Suprapubic skin (tissue), 4 donors: ENCODE measurements at regions not wholly inside any gene's neighbourhood (a gene's known extent, or its start where the extent isn't known, plus 50 kb on each side); places are given as distances from the start of the nearest gene placed in this dataset.

ENCODE experiments used
- DNase-seq, 2 donors: peaks; one replicate each; pipeline ENCODE4 v3.0.0-alpha.2; 2019; ENCODE audit warnings: low spot score in 2 of 2
- H3K27ac ChIP-seq: fragments of 200-600 bp; sonication (generic); one replicate; pipeline ENCODE4 v1.5.1; 2019
- H3K27me3 ChIP-seq: fragments of 200-600 bp; sonication (generic); one replicate; pipeline ENCODE4 v1.5.1; 2019
- H3K36me3 ChIP-seq: fragments of 200-600 bp; sonication (generic); one replicate; pipeline ENCODE4 v1.5.1; 2019
- H3K4me1 ChIP-seq: fragments of 200-600 bp; sonication (generic); one replicate; pipeline ENCODE4 v1.5.1; 2019
- H3K4me3 ChIP-seq: fragments of 200-600 bp; sonication (generic); one replicate; pipeline ENCODE4 v1.5.1; 2019; ENCODE audit warnings: mild to moderate bottlenecking
- H3K9me3 ChIP-seq: fragments of 200-600 bp; sonication (generic); one replicate; pipeline ENCODE4 v1.5.1; 2019
- EP300 ChIP-seq: sonication (generic); formaldehyde crosslinking; IDR thresholded peaks from one replicate; pipeline ENCODE4 v1.6.1; 2017; ENCODE audit warnings: antibody characterized with exemption
- POLR2A ChIP-seq, 2 donors: fragments of 450-650 bp; IDR thresholded peaks; one replicate each; pipeline ENCODE4 v1.6.1; 2017; ENCODE audit warnings: antibody characterized with exemption in 2 of 2, mild to moderate bottlenecking in 2 of 2, moderate library complexity in 2 of 2
- POLR2AphosphoS5 ChIP-seq, 3 donors: sonication (generic); formaldehyde crosslinking; IDR thresholded peaks; one replicate each; pipeline ENCODE4 v1.6.1; 2017; ENCODE audit warnings: antibody characterized with exemption in 3 of 3
- WGBS: methylation state at CpG from one replicate; pipeline ENCODE4 v1.1.5; 2018; 5-methylcytosine and 5-hydroxymethylcytosine counted together
- TF ChIP-seq, protein P1 (sequence below), 2 donors: fragments of 200-600 bp in 1 of 2; fragments of 450-650 bp in 1 of 2; sonication (generic) in 1 of 2; IDR thresholded peaks; one replicate each; pipeline ENCODE4 v1.5.1; 2016 to 2019; ENCODE audit warnings: antibody characterized with exemption in 2 of 2, mild to moderate bottlenecking in 1 of 2, moderate library complexity in 1 of 2

DNA sequence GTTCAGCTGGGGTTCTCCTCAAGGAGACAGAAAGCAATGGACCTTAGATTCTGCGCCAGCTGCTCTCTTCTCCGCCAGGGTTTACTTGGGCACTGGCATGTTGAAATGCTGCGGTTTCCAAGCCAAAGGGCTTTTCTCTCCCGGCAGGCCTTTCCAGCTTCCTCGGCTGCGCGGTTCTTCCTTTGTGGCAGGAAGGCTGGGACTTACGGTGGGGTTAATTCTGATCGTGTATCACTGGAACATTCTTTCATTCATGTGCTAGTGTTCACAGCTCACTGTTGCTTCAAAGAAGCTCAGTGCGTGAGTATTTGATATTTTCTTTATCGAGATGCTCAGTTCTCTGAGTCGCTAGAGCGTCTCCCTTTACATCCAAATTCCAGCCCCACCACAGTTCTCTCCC lies 723.2 kb downstream of the UQCRFS1 start:
- no peak overlapping the region for H3K4me3 ChIP-seq
- DNase-seq = no peak
- H3K27me3 ChIP-seq = no peaks in the 10 kb centered on the region
- no peak for TF ChIP-seq POLR2A (IDR thresholded peaks at IDR 0.05)
- no peak for TF ChIP-seq EP300
- no peak for TF ChIP-seq POLR2AphosphoS5 (IDR thresholded peaks at IDR 0.05)
- TF ChIP-seq, protein P1, sequence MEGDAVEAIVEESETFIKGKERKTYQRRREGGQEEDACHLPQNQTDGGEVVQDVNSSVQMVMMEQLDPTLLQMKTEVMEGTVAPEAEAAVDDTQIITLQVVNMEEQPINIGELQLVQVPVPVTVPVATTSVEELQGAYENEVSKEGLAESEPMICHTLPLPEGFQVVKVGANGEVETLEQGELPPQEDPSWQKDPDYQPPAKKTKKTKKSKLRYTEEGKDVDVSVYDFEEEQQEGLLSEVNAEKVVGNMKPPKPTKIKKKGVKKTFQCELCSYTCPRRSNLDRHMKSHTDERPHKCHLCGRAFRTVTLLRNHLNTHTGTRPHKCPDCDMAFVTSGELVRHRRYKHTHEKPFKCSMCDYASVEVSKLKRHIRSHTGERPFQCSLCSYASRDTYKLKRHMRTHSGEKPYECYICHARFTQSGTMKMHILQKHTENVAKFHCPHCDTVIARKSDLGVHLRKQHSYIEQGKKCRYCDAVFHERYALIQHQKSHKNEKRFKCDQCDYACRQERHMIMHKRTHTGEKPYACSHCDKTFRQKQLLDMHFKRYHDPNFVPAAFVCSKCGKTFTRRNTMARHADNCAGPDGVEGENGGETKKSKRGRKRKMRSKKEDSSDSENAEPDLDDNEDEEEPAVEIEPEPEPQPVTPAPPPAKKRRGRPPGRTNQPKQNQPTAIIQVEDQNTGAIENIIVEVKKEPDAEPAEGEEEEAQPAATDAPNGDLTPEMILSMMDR (IDR thresholded peaks at IDR 0.05) = no peak
- no peaks in the 10 kb centered on the region for H3K36me3 ChIP-seq
- 62% methylated on average over 13 of the region's 13 CpGs for WGBS
- H3K4me1 ChIP-seq = no peaks in the 10 kb centered on the region
- H3K27ac ChIP-seq = no peak overlapping the region
- H3K9me3 ChIP-seq = no peaks in the 10 kb centered on the region

DNA sequence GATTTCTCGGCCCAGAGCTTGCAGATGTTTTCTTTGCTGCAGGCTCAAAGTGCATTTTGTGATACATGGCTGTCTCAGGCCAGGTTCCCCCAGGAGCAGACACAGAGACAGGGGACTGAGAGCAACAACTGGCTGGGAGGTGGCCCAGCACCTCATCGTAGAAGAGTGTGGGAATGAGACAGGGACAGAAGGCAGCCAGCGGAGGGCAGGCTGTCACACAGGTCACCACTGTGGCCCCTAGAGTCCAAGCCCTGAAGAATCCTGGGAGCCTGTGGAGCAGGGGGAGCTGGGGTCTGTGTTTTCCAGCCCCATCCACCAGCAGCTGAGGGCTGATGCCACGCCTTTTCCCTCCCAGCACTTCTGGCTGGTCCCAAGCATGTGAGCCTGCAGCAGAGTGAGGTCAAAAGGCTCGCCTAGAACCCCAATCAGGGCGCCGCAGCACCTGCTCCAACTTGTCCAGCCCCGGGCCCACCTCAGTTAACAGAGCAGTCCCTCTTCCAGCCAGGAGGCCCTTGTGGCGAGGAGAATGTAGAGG lies 723.8 kb downstream of the UQCRFS1 start:
- no peak overlapping the region for H3K4me3 ChIP-seq
- TF ChIP-seq POLR2AphosphoS5 (IDR thresholded peaks at IDR 0.05) = no peak
- no peak for TF ChIP-seq POLR2A (IDR thresholded peaks at IDR 0.05)
- no peak for TF ChIP-seq EP300
- TF ChIP-seq, protein P1 (IDR thresholded peaks at IDR 0.05) = no peak
- 91% methylated on average over 3 of the region's 9 CpGs for WGBS
- no peaks in the 10 kb centered on the region for H3K4me1 ChIP-seq
- DNase-seq = no peak
- no peaks in the 10 kb centered on the region for H3K36me3 ChIP-seq
- no peaks in the 10 kb centered on the region for H3K9me3 ChIP-seq
- H3K27me3 ChIP-seq = no peaks in the 10 kb centered on the region
- no peak overlapping the region for H3K27ac ChIP-seq

DNA sequence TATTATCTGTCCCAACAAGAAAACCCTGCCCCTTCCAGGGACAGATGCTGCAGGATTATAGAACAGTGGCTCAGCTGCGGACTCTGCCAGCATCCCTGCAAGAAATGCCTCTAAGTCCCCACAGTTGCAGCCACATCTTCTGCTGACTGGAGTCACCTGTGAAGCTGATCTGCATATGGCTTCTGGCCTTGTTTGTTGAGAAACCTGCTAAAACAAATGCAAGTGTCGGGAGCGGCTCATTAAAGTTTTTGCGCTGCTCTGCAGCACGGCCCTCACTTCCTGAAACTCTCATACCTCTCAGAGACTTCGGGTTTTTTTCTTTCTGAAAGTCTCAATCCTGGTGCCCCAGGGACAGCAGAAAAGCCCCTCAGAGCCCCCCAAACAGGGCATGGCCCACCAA lies 725.0 kb downstream of the UQCRFS1 start:
- DNase-seq = no peak
- no peaks in the 10 kb centered on the region for H3K9me3 ChIP-seq
- no peaks in the 10 kb centered on the region for H3K27me3 ChIP-seq
- H3K4me3 ChIP-seq = no peak overlapping the region
- 54% methylated on average over 6 of the region's 6 CpGs for WGBS
- TF ChIP-seq EP300 (no peak), POLR2A (IDR thresholded peaks at IDR 0.05) (no peak), POLR2AphosphoS5 (IDR thresholded peaks at IDR 0.05) (no peak)
- TF ChIP-seq, protein P1 (IDR thresholded peaks at IDR 0.05) = no peak
- no peaks in the 10 kb centered on the region for H3K4me1 ChIP-seq
- H3K27ac ChIP-seq = no peak overlapping the region
- H3K36me3 ChIP-seq = no peaks in the 10 kb centered on the region

DNA sequence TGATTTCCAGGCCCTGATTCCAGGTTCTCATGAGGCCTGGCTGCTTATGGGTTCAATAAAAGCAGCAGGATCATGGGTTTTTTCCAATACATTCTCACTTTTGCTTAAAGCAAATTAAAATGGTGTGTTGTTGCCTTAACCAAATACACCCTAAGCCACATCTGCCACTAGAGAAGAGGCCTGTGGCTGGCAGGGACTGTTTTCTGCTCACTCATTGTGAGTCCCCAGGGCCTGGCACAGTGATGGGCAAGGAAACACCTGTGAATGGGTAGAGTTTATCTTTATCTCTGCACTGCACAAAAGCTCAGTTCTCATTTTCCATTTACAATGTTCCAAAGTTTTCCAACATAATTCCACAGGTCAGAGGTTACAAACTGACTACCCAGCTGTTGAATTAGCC lies 726.0 kb downstream of the UQCRFS1 start:
- Histone ChIP-seq H3K27ac (no peak overlapping the region), H3K4me1 (no peaks in the 10 kb centered on the region), H3K36me3 (no peaks in the 10 kb centered on the region), H3K4me3 (no peak overlapping the region), H3K9me3 (no peaks in the 10 kb centered on the region), H3K27me3 (no peaks in the 10 kb centered on the region)
- DNase-seq = no peak
- no peak for TF ChIP-seq POLR2AphosphoS5 (IDR thresholded peaks at IDR 0.05)
- TF ChIP-seq, protein P1 (IDR thresholded peaks at IDR 0.05) = no peak

DNA sequence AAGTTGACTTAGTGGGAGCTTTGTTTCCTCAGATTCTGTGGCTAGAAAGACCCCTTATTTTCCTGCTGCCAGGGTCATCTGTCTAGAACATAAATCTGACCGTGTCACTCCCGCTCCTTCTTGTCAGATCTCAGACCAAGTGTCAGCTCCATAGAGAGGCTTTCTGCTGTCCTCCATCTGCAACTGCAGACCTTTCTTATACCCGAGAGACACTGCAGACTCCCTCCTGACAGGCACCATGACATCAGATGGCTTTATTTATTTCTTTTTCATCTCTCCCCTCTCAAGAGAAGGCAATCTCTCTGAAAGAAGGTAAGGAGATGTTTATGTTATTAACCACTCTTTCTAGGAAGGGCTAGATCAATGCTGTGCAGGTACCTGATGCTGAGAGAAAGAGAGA lies 726.5 kb downstream of the UQCRFS1 start:
- 73% methylated on average over 3 of the region's 3 CpGs for WGBS
- H3K4me1 ChIP-seq = no peaks in the 10 kb centered on the region
- no peak for DNase-seq
- H3K9me3 ChIP-seq = no peaks in the 10 kb centered on the region
- no peak overlapping the region for H3K4me3 ChIP-seq
- H3K27me3 ChIP-seq = no peaks in the 10 kb centered on the region
- no peaks in the 10 kb centered on the region for H3K36me3 ChIP-seq
- TF ChIP-seq, protein P1 (IDR thresholded peaks at IDR 0.05) = no peak
- TF ChIP-seq EP300 (no peak), POLR2AphosphoS5 (IDR thresholded peaks at IDR 0.05) (no peak), POLR2A (IDR thresholded peaks at IDR 0.05) (no peak)
- no peak overlapping the region for H3K27ac ChIP-seq
